ENCODE measurements at regions not wholly inside any gene's neighbourhood (a gene's known extent, or its start where the extent isn't known, plus 50 kb on each side); places are given as distances from the start of the nearest gene placed in this dataset.

DNA sequence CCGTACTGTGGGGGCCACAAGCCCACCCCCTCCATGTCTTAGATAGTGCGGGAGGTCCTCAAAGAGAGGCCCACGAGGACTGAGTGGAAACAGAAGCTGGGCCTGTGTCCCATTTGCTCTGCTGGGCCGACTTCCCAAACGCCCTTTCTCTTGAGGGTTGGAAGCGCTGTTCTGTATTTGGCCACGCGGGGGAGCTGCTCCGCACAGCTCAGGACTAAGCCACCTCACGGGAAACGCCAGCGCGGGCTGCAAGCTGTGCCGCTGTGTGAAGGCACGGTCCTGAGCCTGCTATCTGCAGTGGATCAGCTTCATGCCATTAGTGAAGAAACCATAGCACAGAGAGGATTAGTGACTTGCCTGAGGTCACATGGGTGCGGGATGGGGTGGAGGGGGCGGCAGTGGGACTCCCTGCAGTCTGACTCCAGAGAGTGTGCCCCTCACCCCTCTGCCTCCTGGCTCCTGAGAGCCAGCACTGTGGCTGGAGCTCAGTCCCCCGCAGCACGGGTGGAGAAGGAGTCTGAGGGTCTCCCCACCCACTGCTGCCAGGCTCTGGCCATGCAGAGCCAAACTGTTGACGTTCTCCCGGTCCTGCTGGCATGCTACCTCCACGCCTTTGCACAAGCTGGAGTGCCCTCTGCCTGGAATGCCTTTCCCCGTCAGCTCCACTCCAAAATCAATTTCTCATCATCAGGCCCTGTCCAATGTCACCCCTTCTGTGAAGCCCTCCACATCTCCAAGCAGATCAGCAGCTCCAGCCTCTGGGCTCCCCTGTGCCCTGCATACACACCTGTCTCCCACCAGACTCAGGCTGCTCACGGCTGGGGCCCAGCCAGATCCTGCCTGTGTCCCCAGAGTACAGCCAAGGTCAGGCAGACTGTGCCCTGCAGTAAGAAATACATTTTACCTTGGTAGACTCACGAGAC is 51.5 kb upstream of the LRRC32 start:
- peak; percentile 37 to 77 for DNase-seq (ENCODE audit: low spot score in 2 of 2)
- no peak for FAIRE-seq

DNA sequence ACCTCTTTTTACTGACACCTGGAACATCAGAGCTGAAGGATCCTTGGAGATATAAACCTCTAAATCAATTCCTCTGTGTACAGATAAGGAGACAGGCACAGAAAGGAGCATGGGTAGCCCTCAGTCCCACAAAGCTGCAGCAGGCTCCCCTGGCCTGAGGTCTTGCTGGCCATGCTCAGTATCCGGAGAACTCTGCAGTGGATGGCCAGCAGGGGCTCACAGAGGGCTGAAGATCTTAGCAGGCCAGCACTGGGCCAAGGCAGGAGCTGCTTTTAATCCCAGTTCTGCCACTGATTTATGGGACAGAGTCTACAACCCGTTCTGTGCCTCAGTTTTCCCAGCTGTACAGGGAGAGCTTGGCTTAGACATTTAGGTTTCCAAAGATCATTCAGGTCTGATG is 52.6 kb upstream of the LRRC32 start:
- FAIRE-seq = no peak
- no peak for DNase-seq (ENCODE audit: low spot score in 2 of 2)

DNA sequence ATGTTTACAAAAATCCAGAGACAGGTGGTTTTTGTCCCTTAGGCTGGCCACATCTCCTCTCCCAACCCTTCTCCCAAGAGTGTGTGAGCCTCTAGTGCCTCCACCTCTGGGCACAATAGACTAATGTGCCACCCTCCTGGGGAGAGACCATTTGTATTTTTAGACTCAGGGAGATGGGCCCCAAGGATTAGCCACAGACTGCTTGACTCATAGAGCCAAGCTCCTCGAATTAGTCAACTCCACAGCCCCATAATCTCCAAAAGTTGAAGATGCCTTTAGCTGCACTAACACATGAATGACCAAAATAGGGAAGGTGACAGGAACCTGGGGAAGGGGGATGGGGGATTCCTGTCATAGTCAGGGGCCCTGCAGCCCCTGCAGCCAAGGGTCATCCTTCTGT is 53.0 kb upstream of the LRRC32 start:
- FAIRE-seq (no peak), DNase-seq (ENCODE audit: low spot score in 2 of 2) (no peak)

DNA sequence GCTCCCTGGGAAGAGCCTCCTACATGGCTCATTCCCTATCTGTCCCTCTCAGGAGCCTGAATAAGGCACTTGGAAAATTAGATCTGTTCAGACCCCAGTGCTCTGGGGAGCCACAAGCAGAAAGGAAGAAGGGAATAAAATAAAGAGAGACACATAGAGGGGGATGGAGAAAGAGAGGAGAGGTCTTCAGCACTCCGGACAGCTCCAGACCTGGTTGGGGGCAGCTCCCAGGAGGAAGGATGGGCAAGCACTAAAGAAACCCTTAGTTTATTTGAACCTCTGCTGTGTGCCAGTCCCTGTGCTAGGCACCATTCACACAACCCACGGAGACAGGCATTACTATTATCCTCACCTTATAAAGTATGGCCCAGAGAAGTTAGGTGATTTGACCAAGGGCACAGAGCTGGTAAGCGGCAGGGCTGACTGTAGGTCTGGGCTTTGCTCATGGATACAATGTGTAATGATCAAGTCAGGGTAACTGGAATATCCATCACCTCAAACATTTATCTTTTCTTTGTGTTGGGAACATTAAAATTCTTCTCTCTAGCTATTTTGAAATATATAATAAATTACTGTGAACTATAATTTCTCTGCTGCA is 53.7 kb upstream of the LRRC32 start:
- no peak for FAIRE-seq
- no peak for DNase-seq (ENCODE audit: low spot score in 2 of 2)

DNA sequence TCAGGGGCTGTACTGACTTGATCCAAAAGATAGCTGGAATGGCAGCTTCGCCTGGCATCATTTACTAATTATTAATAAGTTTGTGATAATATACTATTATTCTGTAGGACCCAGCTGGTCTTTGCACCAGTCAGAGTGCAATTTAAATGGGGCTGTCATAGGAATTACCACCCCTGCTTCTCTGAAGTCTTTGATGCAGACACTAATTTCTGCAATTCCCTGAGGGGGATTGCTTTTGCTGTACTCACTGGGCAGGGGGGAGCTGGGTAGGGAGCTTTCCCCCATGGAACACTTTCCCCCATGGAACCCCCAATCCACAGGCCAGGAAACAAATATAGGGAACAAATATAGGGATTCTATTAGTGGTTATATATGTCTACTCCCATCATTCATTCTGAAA is 54.9 kb upstream of the TSKU start:
- FAIRE-seq (no peak), DNase-seq (ENCODE audit: low spot score in 2 of 2) (no peak)

DNA sequence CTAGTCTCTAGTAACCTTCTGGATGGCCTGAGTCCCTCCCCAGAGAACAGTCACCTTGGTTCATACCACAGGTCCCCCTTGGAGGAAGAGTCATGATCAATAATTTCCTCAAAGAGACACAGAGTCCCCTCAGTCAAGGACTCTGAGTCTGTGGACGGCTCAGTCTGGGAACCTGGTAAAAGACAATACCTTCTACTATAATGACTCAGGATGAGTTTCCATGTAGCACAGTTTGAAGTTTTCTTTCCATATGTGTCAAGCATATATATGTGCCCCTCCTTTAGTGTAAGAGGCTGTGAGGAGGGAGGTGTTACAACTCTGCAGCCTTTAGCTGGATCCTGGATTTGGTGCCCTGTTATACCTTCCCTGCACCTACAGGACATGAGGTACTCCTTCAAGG is 54.4 kb upstream of the TSKU start:
- FAIRE-seq = no peak
- no peak for DNase-seq (ENCODE audit: low spot score in 2 of 2)

DNA sequence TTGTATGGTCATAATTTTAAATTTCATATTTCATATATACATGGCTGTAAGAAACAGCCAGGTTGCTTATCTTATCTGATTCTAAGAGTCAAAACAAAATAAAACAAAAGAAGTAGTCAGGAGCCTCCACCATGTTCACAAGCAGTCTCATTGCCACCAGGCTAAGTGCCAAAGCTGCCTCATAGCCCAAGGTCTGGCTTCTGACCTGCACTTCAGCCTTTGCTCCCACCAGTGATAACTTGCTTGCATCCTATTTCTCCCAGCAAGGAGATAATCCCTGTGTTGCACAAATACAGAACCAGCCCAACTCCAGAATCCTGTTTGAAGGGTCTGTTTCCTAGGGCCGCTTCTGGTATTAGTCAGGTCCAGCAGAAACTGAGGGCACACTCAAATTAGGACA is 53.9 kb upstream of the TSKU start:
- no peak for DNase-seq (ENCODE audit: low spot score in 2 of 2)
- no peak for FAIRE-seq

DNA sequence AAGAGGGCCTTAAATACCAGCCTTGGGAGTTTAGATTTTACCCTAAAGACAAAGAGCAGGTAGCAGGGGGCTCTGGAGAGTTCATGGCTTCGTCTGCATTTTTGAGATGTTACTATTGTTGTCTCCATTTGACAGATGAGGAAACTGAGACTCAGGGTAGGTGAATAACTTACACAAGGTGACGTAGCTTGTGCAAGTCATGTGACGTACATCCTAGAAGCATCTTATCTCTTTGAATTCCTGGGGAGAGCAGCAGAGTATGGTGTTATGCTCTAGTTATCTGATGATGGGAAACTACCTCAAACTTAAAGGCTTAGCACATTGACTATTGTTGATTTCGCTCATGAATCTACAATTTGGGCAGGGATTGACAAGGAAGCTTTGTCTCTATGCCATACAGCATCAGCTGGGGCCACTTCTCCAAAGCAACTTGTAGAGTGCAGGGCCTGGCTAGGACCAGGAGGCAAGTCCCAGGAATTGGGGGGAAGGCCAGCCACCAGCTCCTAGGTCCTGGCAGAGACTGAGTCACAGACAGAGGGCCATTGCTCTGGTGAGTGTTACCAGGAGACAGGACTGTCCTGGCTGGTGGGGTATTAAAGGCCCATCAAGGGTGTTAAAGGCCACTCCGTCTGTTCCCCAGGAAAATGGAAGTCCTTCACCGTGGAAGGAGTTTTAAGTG is 52.1 kb upstream of the TSKU start:
- FAIRE-seq (no peak), DNase-seq (ENCODE audit: low spot score in 2 of 2) (no peak)

DNA sequence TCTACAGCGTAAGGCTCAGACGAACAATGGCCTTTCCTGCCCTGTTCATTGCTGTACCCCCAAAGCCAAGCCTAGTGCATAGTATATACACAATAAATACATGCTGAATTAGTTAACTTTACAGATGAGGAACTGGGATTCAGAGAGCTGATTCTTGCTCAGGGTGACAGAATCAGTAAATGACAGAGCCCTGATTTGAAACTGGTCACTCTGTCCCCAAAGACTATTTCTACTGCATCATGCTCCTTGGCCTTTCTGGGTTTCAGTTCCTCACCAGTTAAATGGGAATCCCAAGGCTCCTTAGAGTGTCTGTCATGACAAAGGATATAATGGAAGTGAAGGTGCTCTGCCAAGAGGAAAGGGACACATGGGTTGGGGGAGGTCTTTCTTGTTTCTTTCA is 50.5 kb upstream of the TSKU start:
- no peak for DNase-seq (ENCODE audit: low spot score in 2 of 2)
- FAIRE-seq = no peak

All from frontal cortex (tissue), 3 donors.